Ectodermal cell (in vitro differentiated cells): ENCODE measurements at regions not wholly inside any gene's neighbourhood (a gene's known extent, or its start where the extent isn't known, plus 50 kb on each side); places are given as distances from the start of the nearest gene placed in this dataset.

Experiments used
- H3K27ac ChIP-seq: 2 replicates; pipeline ENCODE4 v1.7.0; 2013; ENCODE audit warnings: mild to moderate bottlenecking, low read depth, low read length; ENCODE audit not compliant: insufficient read depth, poor library complexity, severe bottlenecking
- H3K27me3 ChIP-seq: 2 replicates; pipeline ENCODE4 v1.7.0; 2013; ENCODE audit warnings: mild to moderate bottlenecking, low read length; ENCODE audit not compliant: insufficient read depth, control insufficient read depth, poor library complexity, severe bottlenecking
- H3K36me3 ChIP-seq: one replicate; pipeline ENCODE4 v1.7.0; 2013; ENCODE audit warnings: low read length; ENCODE audit not compliant: control insufficient read depth, insufficient read depth
- H3K4me1 ChIP-seq: one replicate; pipeline ENCODE4 v1.7.0; 2013; ENCODE audit warnings: low read length; ENCODE audit not compliant: control insufficient read depth, insufficient read depth
- H3K4me3 ChIP-seq: 2 replicates; pipeline ENCODE4 v1.7.0; 2013; ENCODE audit warnings: low read depth, low read length, control low read depth; ENCODE audit not compliant: insufficient read depth
- H3K9me3 ChIP-seq: 2 replicates; pipeline ENCODE4 v1.7.0; 2013; ENCODE audit warnings: mild to moderate bottlenecking, low read length, moderate library complexity; ENCODE audit not compliant: control insufficient read depth
- WGBS, 2 experiments: methylation state at CpG; one replicate each; pipeline ENCODE4 v1.1.7; 2013; ENCODE audit warnings: missing lambda C conversion rate in 2 of 2; 5-methylcytosine and 5-hydroxymethylcytosine counted together

DNA sequence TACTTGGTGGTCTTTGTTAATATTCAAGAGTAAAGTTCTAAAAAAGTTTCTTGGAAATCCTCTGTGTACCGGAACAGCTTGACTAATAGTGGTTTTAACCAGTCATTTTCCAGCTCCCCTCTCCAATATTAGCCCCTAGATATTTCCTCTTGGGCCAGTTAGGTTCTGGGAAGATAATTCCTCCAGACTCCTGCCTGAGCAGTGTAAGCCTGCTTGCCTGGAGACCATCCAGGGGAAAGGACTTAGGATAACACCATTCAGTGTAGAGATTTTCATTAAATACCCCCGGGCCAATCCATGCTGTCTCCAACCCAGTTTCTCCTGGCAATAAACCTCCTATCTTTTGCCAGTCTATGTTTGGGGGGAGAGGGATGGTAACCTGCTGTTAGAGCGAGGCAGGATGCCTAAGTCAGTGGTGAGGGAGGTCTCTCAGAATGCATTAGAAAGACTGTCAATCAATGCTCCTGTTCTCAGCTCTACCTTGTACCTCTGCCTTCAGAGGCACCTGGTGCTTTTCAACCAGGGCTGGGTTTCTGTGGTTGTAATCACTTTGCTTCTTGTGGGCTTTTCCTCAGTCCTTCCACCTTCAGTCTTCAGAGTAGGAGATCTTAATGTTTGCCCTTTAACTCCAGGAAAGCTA, 186.4 kb downstream of the RNF152 start:
- Histone ChIP-seq H3K36me3 (no peaks in the 10 kb centered on the region), H3K27ac (no peak overlapping the region), H3K4me3 (no peak overlapping the region), H3K4me1 (peaks cover 11% of the 10 kb centered on the region), H3K9me3 (no peaks in the 10 kb centered on the region), H3K27me3 (no peaks in the 10 kb centered on the region)
- WGBS, 2 experiments: 59 to 73% methylated on average over 3 of the region's 3 CpGs

DNA sequence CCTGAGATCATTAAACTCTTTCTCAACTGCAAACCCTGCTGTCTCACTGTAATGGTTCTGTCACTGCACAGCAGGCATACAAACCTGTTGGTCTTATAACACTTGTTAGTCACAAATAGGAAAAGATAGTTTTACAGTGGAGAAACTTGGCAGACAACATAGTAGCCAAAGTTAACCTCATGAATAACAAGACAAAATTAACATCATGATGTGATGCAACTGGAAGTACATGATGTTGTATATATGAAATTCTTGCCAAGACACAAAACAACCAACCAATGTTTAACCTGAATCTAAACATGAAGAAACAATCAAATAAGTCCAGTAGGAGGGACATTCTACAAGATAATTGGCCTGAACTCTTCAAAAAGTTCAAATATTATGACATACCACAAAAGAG, 189.3 kb downstream of the RNF152 start:
- no peaks in the 10 kb centered on the region for H3K27me3 ChIP-seq
- H3K27ac ChIP-seq: no peak overlapping the region
- H3K9me3 ChIP-seq: no peaks in the 10 kb centered on the region
- no peaks in the 10 kb centered on the region for H3K36me3 ChIP-seq
- no peak overlapping the region for H3K4me3 ChIP-seq
- peaks cover 11% of the 10 kb centered on the region for H3K4me1 ChIP-seq

DNA sequence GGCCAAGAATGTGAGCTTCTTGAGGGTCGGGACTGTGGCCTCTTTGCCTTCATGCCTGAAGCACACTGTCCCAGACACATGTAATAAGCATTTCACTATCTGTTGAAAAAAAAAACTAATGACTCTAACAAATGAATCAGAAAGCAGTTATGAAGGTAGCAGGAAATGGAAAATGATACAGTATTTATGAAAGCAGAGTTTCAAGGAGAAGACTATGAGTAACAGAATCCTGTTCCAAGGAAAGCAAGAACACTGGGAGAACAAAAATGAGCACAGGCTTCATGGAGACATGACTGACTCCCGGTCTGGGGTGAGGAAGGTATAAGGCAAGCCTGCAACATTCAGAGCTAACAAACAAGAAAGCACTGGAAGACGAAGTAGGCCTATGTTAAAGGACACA, 190.8 kb downstream of the RNF152 start:
- Histone ChIP-seq H3K4me1 (peaks cover 12% of the 10 kb centered on the region), H3K27me3 (no peaks in the 10 kb centered on the region), H3K27ac (no peak overlapping the region), H3K4me3 (no peak overlapping the region), H3K9me3 (no peaks in the 10 kb centered on the region), H3K36me3 (no peaks in the 10 kb centered on the region)
- WGBS, 2 experiments: 91 to 94% methylated on average over 3 of the region's 3 CpGs

DNA sequence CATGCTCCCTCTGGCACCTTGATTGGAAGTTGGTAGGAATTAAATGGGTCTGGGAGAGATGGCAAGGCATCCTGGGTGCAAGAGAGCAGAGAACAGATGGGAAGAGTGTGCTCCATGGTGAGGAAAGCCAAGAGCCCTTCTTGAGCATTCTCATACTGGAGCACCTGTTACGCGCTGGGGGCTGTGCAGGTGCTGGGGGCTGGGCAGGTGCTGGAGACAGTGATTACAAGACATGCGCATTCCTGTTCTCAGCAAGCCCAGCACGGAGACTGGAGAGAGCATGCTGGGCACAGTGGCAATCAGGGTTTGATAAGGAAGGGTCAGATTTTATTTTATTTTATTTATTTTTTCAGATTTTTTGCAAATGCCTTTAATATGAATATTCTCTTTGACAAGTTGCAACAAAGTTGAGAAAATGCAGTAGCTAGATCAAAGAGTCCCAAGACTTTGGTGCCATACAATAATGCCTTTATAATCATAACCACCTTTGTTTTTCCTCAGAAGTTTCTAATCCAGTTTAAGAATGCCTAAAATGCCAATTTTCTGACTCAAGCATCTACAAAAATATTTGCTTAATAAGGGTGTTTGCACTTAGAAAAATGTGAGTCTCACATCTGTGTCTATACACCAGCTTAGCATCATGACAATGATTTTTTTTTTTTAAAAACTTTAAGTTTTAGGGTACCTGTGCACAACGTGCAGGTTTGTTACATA, 193.3 kb downstream of the RNF152 start:
- Histone ChIP-seq H3K4me3 (no peak overlapping the region), H3K9me3 (no peaks in the 10 kb centered on the region), H3K27ac (no peak overlapping the region), H3K36me3 (no peaks in the 10 kb centered on the region), H3K4me1 (peaks cover 7% of the 10 kb centered on the region), H3K27me3 (no peaks in the 10 kb centered on the region)
- 83 to 87% methylated on average over 4 to 5 of the region's 5 CpGs for WGBS, 2 experiments

DNA sequence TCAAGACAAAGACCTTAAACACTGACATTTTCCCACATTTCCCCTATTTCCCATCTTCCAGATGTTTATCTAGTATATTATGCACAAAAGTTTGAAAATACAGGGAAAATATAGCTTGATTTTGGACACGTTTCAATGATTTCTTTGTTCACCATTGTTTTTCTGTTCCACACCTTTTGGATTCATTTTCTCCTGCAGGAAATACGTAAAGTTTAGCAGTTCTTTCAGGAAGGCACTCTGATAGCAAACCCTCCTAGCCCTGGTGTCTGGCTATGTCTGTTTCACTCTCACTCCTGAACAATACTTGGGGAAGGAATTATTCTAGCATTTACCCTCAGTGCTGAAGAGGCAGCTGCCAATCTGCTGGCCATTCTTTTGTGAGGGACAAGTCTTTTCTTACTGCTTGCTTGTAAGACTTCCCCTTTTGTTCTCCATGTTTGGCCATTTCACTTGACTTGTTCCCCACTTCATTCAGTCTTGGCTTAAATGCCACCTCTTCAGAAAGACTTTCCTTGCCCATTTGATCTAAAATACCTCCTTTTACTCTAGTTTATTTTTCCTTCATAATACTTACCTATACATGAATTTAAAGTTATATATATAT, 195.4 kb downstream of the RNF152 start:
- Histone ChIP-seq H3K27me3 (no peaks in the 10 kb centered on the region), H3K4me3 (no peak overlapping the region), H3K36me3 (no peaks in the 10 kb centered on the region), H3K9me3 (no peaks in the 10 kb centered on the region), H3K27ac (peak overlapping the region; percentile 26), H3K4me1 (peaks cover 7% of the 10 kb centered on the region)
- WGBS, 2 experiments: 90 to 94% methylated on average over 2 of the region's 2 CpGs

DNA sequence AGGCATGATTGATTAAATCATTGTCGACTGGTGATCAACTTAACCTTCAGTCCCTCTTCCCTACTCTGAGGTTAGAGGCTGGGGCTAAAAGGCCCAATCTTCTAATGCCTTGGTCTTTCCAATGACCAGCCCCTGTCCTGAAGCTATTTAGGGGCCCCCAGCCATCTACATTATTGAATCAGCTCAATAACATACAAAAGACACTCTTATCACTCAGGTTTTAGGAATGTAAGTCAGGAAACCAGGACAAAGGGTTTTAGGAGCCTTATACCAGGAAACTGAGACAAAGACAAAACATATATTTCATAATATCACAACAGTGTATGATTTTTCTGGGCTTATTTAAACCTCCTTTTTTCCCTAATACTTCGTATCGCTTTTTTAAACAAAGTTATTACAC, 198.6 kb downstream of the RNF152 start:
- Histone ChIP-seq H3K36me3 (no peaks in the 10 kb centered on the region), H3K4me3 (no peak overlapping the region), H3K9me3 (no peaks in the 10 kb centered on the region), H3K4me1 (peaks cover 7% of the 10 kb centered on the region), H3K27me3 (no peaks in the 10 kb centered on the region), H3K27ac (no peak overlapping the region)
- 89 to 92% methylated on average over 3 of the region's 3 CpGs for WGBS, 2 experiments

DNA sequence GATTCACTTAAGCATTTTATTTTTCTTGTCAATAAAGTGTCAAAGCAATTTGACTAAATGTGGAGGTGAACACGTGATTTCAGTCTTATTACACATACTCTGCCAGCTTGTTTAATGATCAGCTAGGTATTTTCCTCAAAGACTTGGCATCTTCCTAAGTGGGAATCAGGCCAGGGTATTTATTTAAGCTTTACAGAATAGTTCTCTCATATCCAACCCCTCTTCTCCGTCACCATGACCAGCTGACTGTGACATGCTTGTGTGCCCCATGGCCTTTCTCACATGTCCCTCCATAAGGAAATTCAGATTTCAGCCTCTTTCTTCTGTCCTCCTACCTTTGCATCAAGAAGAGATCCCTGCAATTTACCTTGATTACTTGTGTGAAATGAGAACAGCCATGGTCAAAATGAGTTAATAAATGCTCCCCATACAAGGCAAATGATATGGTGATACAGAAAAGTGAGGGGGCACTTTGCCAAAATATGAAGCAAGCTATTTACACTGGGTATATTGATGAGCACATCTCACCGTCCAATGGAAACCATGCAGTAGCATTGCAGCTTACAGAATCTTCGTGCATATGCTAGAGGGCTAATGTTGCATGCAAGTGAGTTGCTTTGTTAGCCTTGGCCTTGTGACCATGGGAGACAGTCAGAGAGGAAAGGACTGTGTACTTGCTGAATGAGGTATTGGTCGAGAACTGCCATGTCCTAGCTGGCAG, 202.2 kb downstream of the RNF152 start:
- WGBS, 2 experiments: 95 to 96% methylated on average over 5 of the region's 5 CpGs
- Histone ChIP-seq H3K36me3 (no peaks in the 10 kb centered on the region), H3K4me3 (no peak overlapping the region), H3K27ac (no peak overlapping the region), H3K4me1 (no peaks in the 10 kb centered on the region), H3K9me3 (no peaks in the 10 kb centered on the region), H3K27me3 (no peaks in the 10 kb centered on the region)

DNA sequence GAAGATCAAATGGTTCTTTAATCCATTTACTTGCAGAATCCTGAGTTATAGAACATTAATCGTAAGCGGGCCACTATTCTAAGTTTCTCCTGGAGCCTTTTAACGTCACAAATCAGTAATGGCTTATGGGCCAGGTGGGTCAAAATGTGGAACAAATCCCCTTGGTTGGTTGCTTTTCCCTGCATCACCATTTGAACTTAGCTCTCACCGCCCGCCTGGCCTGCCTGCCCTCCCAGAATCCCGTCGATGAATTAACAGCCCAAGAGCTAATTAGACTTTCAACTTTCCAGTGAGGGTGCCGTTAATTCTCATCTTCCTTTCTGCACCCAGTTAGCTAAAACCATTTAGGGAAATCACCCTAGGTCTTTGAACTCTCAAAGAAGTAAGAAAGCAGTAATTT, 205.5 kb downstream of the RNF152 start:
- Histone ChIP-seq H3K4me3 (no peak overlapping the region), H3K27ac (no peak overlapping the region), H3K9me3 (no peaks in the 10 kb centered on the region), H3K27me3 (no peaks in the 10 kb centered on the region), H3K36me3 (no peaks in the 10 kb centered on the region), H3K4me1 (no peaks in the 10 kb centered on the region)
- 91 to 93% methylated on average over 8 of the region's 8 CpGs for WGBS, 2 experiments

DNA sequence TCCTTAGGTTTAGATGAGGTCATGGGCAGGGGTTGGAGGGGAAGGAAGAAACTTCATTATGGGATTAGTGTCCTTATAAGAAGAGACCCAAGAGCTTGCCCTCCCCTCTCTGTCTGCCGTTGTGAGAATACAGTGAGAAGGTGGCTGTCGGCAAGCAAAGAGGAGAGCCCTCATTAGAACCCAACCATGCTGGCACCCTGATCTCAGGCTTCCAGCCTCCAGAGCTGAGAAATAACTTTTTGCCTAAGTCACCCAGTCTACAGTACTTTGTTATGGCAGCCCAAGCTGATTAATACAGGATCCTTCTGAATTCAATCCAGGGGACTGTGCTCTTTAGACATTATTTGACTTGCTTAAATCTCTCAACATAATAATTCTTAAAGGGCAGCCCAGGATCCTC, 209.0 kb downstream of the RNF152 start:
- H3K4me1 ChIP-seq: no peaks in the 10 kb centered on the region
- WGBS, 2 experiments: 79 to 86% methylated on average over 2 of the region's 2 CpGs
- no peaks in the 10 kb centered on the region for H3K36me3 ChIP-seq
- no peaks in the 10 kb centered on the region for H3K27me3 ChIP-seq
- H3K27ac ChIP-seq: no peak overlapping the region
- H3K4me3 ChIP-seq: no peak overlapping the region
- H3K9me3 ChIP-seq: no peaks in the 10 kb centered on the region

DNA sequence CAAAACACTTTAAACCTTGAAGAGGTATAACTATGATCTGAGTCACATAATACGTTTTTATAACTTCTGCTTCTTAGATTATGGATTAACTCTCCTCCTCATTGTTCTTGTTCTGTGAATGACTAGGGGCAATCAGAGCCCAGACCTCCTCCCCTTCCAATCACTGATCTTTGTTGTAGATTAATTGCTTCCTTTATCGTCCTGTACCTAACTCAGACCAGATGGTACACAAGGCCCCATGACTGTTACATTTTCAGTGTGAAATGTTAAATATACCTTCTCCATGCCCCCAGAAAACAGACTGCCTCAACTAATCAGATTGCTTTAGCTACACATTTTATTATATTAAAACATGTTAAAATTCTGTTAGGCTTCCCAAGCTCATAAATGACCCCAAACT, 211.7 kb downstream of the RNF152 start:
- Histone ChIP-seq H3K4me1 (no peaks in the 10 kb centered on the region), H3K27me3 (no peaks in the 10 kb centered on the region), H3K9me3 (no peaks in the 10 kb centered on the region), H3K27ac (no peak overlapping the region), H3K4me3 (no peak overlapping the region), H3K36me3 (no peaks in the 10 kb centered on the region)
- 71 to 90% methylated on average over 1 to 2 of the region's 2 CpGs for WGBS, 2 experiments
